NT2/D1 (cell line): ENCODE measurements at regions not wholly inside any gene's neighbourhood (a gene's known extent, or its start where the extent isn't known, plus 50 kb on each side); places are given as distances from the start of the nearest gene placed in this dataset.

Source experiments
- DNase-seq: peaks from one replicate; pipeline ENCODE4 v3.0.0-alpha.2; 2011; ENCODE audit warnings: low read depth, low spot score
- H3K27me3 ChIP-seq: 2 replicates; pipeline ENCODE4 v1.6.0; 2011; ENCODE audit warnings: mild to moderate bottlenecking; ENCODE audit not compliant: insufficient read length, insufficient read depth
- H3K36me3 ChIP-seq: 2 replicates; pipeline ENCODE4 v1.6.1; 2011; ENCODE audit warnings: mild to moderate bottlenecking, low read length, mixed read lengths; ENCODE audit not compliant: insufficient read depth, insufficient read length
- H3K4me1 ChIP-seq: 2 replicates; pipeline ENCODE4 v1.5.1; 2011; ENCODE audit not compliant: insufficient read depth, insufficient read length
- H3K4me3 ChIP-seq: 2 replicates; pipeline ENCODE4 v1.5.1; 2011; ENCODE audit warnings: low read depth; ENCODE audit not compliant: insufficient read length
- H3K9ac ChIP-seq: 2 replicates; pipeline ENCODE4 v1.6.0; 2011; ENCODE audit warnings: low read depth; ENCODE audit not compliant: insufficient read length
- H3K9me3 ChIP-seq: 2 replicates; pipeline ENCODE4 v1.5.1; 2011; ENCODE audit warnings: mild to moderate bottlenecking, low read length; ENCODE audit not compliant: insufficient read depth
- SUZ12 ChIP-seq: IDR thresholded peaks from 2 replicates; pipeline ENCODE4 v1.6.1; 2011; ENCODE audit not compliant: insufficient read length, insufficient read depth; ENCODE audit errors: extremely low read depth
- YY1 ChIP-seq: IDR thresholded peaks from 2 replicates; pipeline ENCODE4 v1.6.1; 2011; ENCODE audit not compliant: insufficient read length, insufficient read depth
- ZNF274 ChIP-seq: IDR thresholded peaks from 2 replicates; pipeline ENCODE4 v1.6.1; 2011; ENCODE audit warnings: mild to moderate bottlenecking, low read depth, low read length

DNA sequence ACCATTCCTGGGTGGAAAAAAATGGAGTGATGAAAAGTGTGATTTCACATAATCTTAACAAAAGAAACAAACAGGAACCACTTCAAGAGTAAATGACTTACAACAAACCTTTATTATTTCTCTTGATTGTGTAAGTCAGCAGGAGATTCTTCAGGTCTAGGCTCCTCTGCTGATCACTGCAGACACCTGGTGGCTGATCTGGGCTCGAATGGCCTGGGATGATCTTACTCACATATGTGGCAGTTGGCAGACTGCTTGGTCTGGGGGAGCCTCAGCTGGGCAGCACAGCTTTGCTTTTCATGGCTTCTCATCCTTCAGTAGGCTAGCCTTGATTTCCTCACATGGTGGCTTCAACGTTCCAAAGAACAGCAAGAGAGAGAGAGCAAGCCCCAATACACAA, 215.4 kb upstream of the PRICKLE1 start:
- no peak for TF ChIP-seq SUZ12
- TF ChIP-seq YY1, result no peak
- TF ChIP-seq ZNF274, result no peak
- H3K9me3 ChIP-seq, result no peaks in the 10 kb centered on the region
- H3K27me3 ChIP-seq, result no peaks in the 10 kb centered on the region
- H3K4me1 ChIP-seq, result peaks cover 2% of the 10 kb centered on the region
- DNase-seq, result no peak
- H3K36me3 ChIP-seq, result no peaks in the 10 kb centered on the region
- no peak overlapping the region for H3K4me3 ChIP-seq
- H3K9ac ChIP-seq, result no peak overlapping the region

DNA sequence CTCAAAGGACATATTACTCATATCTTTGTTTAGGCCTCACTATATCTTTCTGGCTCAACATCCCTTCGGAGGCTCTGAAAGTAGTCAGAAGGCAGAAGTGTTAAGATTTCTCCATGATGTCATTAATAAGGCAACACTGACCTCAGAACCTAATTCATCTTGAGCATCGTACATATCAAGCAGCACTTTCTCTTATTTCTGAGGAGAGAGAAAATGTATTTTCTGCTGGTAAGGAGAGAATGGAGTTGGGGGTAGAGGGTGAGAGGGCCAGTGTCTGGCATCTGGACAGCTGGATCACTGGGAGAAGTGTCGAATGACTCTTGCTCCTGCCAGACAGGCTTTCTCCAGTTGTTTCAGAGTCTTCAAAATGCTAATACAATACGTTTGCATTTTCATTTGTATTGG, 213.2 kb upstream of the PRICKLE1 start:
- H3K4me1 ChIP-seq, result peaks cover 2% of the 10 kb centered on the region
- no peak overlapping the region for H3K4me3 ChIP-seq
- no peak overlapping the region for H3K9ac ChIP-seq
- DNase-seq, result no peak
- H3K36me3 ChIP-seq, result no peaks in the 10 kb centered on the region
- TF ChIP-seq SUZ12, result no peak
- TF ChIP-seq YY1, result no peak
- TF ChIP-seq ZNF274, result no peak
- no peaks in the 10 kb centered on the region for H3K9me3 ChIP-seq
- no peaks in the 10 kb centered on the region for H3K27me3 ChIP-seq

DNA sequence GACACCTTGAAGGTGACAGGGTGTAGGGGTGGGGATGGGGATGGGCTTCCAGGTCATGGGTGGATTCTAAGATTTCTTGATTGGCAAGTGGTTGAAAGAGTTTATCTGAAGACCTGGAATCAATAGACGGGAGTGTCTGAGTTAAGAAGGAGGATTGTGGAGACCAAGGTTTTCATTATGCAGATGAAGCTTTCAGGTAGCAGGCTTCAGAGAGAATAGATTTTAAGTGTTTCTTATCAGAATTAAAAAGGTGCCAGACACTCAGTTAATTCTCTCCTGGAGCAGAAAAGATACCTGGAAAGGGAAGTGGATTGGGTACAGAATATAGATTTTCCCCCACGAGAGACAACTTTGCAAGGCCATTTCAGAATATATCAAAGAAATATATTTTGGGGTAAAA, 211.7 kb upstream of the PRICKLE1 start:
- no peak for DNase-seq
- H3K9ac ChIP-seq, result no peak overlapping the region
- H3K4me3 ChIP-seq, result no peak overlapping the region
- H3K9me3 ChIP-seq, result no peaks in the 10 kb centered on the region
- no peak for TF ChIP-seq SUZ12
- no peak for TF ChIP-seq YY1
- TF ChIP-seq ZNF274, result no peak
- H3K36me3 ChIP-seq, result no peaks in the 10 kb centered on the region
- H3K27me3 ChIP-seq, result no peaks in the 10 kb centered on the region
- H3K4me1 ChIP-seq, result no peaks in the 10 kb centered on the region

DNA sequence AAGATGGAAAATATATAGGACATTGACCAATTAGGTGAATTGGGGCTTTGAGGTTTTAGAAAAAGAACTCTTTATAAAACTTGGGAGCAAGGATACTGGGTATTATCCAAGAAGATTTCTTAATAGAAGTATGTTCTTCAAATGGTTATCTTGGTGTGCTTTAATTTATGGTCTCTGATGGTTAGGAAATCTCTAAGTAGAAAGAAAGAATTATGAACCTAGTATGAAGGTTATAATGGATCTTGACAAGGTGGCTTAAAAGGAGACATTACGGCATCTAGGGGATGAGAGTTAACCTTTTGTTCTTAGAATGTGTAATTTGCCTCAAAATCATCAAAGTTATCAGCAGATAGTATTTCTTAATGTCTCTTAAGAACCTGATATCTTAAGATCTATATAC, 210.4 kb upstream of the PRICKLE1 start:
- H3K9ac ChIP-seq, result no peak overlapping the region
- no peaks in the 10 kb centered on the region for H3K36me3 ChIP-seq
- TF ChIP-seq ZNF274 (no peak), SUZ12 (no peak), YY1 (no peak)
- H3K27me3 ChIP-seq, result no peaks in the 10 kb centered on the region
- no peak overlapping the region for H3K4me3 ChIP-seq
- H3K4me1 ChIP-seq, result no peaks in the 10 kb centered on the region
- H3K9me3 ChIP-seq, result no peaks in the 10 kb centered on the region
- no peak for DNase-seq

DNA sequence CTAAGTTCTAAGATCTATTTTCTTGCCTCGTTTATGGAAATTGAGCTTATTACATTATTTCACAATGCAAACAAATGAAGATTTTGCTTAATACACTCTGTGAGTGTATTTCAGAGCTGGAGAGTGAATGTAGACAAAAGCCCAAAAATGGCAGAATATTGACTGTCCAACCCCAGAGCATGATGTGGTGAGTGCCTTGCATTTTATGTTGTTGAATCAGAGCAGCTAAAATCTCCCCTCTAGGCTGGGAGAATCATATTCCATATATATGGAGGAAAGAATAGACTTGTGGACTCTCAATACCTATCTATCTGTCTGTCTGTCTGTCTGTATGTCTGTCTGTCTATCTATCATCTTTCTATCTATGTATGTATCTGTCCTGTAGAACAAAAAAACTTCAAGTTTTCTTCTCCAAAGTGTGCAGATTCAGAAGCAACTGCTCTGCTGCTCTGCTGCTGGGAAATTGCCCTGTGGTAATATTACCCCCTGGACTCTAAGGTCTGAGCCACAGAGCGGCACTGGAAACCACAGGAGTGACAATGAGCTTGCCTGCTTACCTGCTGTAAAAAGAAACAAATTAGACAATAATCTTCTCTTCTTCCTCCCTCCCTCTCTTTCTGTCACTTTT, 209.4 kb upstream of the PRICKLE1 start:
- H3K27me3 ChIP-seq, result no peaks in the 10 kb centered on the region
- H3K36me3 ChIP-seq, result no peaks in the 10 kb centered on the region
- TF ChIP-seq ZNF274, result no peak
- no peak for TF ChIP-seq YY1
- no peak overlapping the region for H3K4me3 ChIP-seq
- H3K9me3 ChIP-seq, result no peaks in the 10 kb centered on the region
- no peak overlapping the region for H3K9ac ChIP-seq
- H3K4me1 ChIP-seq, result no peaks in the 10 kb centered on the region
- no peak for DNase-seq

DNA sequence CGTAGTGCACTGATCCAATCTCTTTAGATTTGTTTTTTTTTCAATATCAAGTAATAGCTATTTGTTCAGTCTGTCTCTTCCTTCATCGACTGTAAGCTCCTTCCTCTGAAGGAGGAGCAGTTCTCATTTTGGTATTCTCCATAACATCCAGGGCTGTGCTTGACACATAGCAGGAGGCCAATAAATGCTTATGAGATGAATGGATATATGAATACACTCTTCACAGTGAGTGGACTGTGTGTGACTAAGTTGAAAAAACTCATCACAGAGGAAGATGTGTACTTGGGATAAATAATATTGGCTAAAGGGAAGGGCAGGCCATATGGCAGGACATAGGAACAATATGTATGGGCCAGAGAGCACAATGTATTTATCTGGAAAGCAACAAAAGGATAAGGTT, 205.3 kb upstream of the PRICKLE1 start:
- DNase-seq, result no peak
- no peak for TF ChIP-seq SUZ12
- no peak for TF ChIP-seq ZNF274
- no peak for TF ChIP-seq YY1
- no peaks in the 10 kb centered on the region for H3K9me3 ChIP-seq
- H3K9ac ChIP-seq, result no peak overlapping the region
- H3K36me3 ChIP-seq, result no peaks in the 10 kb centered on the region
- no peaks in the 10 kb centered on the region for H3K27me3 ChIP-seq
- H3K4me1 ChIP-seq, result no peaks in the 10 kb centered on the region
- no peak overlapping the region for H3K4me3 ChIP-seq

DNA sequence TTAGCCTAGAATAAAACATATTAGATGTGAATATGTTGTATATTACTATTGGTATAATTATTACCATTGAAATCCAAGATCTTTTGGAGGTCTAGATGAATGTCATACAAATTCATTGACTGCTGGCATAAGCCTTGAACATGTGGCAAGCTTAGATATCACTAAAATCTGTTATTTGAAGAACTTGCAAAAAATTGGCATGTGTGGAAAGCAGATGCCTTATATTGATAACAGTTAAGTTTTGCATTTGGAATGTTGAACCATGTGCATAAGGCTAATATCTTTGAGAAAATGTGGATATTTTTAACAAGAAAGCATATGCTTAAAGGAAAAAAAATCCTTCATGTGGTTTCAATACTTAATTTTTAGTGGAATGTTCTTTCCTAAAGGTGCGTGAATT, 203.6 kb upstream of the PRICKLE1 start:
- no peaks in the 10 kb centered on the region for H3K36me3 ChIP-seq
- DNase-seq, result no peak
- H3K27me3 ChIP-seq, result no peaks in the 10 kb centered on the region
- no peak overlapping the region for H3K9ac ChIP-seq
- no peak for TF ChIP-seq YY1
- no peak for TF ChIP-seq SUZ12
- no peaks in the 10 kb centered on the region for H3K4me1 ChIP-seq
- H3K9me3 ChIP-seq, result no peaks in the 10 kb centered on the region
- H3K4me3 ChIP-seq, result no peak overlapping the region

DNA sequence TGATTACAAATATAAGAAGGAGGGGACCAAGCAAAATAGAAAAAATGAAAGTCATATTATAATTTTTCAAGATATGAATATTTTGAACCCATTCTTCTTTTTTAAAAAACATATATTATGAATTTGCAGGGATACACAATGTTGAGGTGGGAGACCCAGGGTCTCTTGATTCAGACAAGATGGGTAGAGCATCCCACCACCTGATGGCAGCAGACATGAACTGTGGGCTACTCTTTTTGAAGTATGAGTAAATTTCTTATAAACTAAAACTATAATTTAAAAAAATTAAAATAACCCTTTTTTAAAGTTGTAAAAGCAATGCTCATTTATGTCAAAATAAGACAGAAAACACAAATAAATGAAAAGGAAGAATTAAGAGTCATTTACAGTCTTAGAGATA, 202.7 kb upstream of the PRICKLE1 start:
- TF ChIP-seq YY1 (no peak), SUZ12 (no peak), ZNF274 (no peak)
- no peaks in the 10 kb centered on the region for H3K4me1 ChIP-seq
- no peak overlapping the region for H3K4me3 ChIP-seq
- H3K27me3 ChIP-seq, result no peaks in the 10 kb centered on the region
- no peaks in the 10 kb centered on the region for H3K36me3 ChIP-seq
- no peaks in the 10 kb centered on the region for H3K9me3 ChIP-seq
- DNase-seq, result no peak
- no peak overlapping the region for H3K9ac ChIP-seq
